B cell (primary cell): ENCODE measurements at regions not wholly inside any gene's neighbourhood (a gene's known extent, or its start where the extent isn't known, plus 50 kb on each side); places are given as distances from the start of the nearest gene placed in this dataset.

Experiments used
- CTCF ChIP-seq: fragments of 200-600 bp; IDR thresholded peaks from one replicate; pipeline ENCODE4 v1.8.0; 2022; ENCODE audit warnings: antibody characterized with exemption, mild to moderate bottlenecking
- EZH2 ChIP-seq: IDR thresholded peaks from 2 replicates; pipeline ENCODE4 v1.6.1; 2012; ENCODE audit warnings: borderline replicate concordance, low read depth, mild to moderate bottlenecking, moderate library complexity, low read length; ENCODE audit not compliant: insufficient read depth, poor library complexity, severe bottlenecking

- TF ChIP-seq CTCF (no peak), EZH2 (no peak)
These were observed 283.2 kb upstream of the TBX3 start for GRCh38 chr12:114967151-114967550.
